Stomach (tissue), 8 donors: ENCODE measurements at regions not wholly inside any gene's neighbourhood (a gene's known extent, or its start where the extent isn't known, plus 50 kb on each side); places are given as distances from the start of the nearest gene placed in this dataset.
"Not testable (repeated sequence)": the region's sequence is repeated elsewhere in the genome, so short reads cannot be mapped to it uniquely, and the experiment has no call there.

ENCODE experiments used
- DNase-seq, 2 donors: peaks; one replicate each; pipeline versions ENCODE4 v3.0.0 to v3.0.0-alpha.2; 2013 to 2019
- H3K27ac ChIP-seq, 5 donors: fragments of 200-600 bp in 4 of 5; sonication (generic) in 4 of 5; one replicate each; pipeline ENCODE4 v1.5.1; 2013 to 2019; ENCODE audit warnings: mild to moderate bottlenecking in 1 of 5, moderate library complexity in 1 of 5
- H3K27me3 ChIP-seq, 3 donors: fragments of 200-600 bp; sonication (generic); one replicate each; pipeline ENCODE4 v1.5.1; 2017 to 2019; ENCODE audit warnings: mixed run types in 1 of 3
- H3K36me3 ChIP-seq, 4 donors: fragments of 200-600 bp; sonication (generic); 1 replicate in 3 of 4; 2 replicates in 1 of 4; pipeline ENCODE4 v1.5.1; 2016 to 2019
- H3K4me1 ChIP-seq, 4 donors: fragments of 200-600 bp; sonication (generic); one replicate each; pipeline ENCODE4 v1.5.1; 2016 to 2019
- H3K4me3 ChIP-seq, 4 donors: fragments of 200-600 bp; sonication (generic) in 3 of 4; one replicate each; pipeline ENCODE4 v1.5.1; 2016 to 2019; ENCODE audit warnings: mild to moderate bottlenecking in 1 of 4
- H3K9me3 ChIP-seq, 4 donors: fragments of 200-600 bp; sonication (generic); one replicate each; pipeline ENCODE4 v1.5.1; 2016 to 2019
- CTCF ChIP-seq, 7 experiments: fragments of 450-650 bp in 4 of 7; fragments of 200-600 bp in 3 of 7; sonication (generic) in 3 of 7; IDR thresholded peaks; one replicate each; pipeline ENCODE4 v1.5.1; 2016 to 2019; ENCODE audit warnings: antibody characterized with exemption in 7 of 7, control low read depth in 2 of 7, mild to moderate bottlenecking in 1 of 7
- EP300 ChIP-seq: sonication (generic); formaldehyde crosslinking; IDR thresholded peaks from one replicate; pipeline ENCODE4 v1.6.1; 2017; ENCODE audit warnings: antibody characterized with exemption
- POLR2A ChIP-seq, 4 donors: fragments of 450-650 bp; IDR thresholded peaks; one replicate each; pipeline ENCODE4 v1.6.1; 2016; ENCODE audit warnings: antibody characterized with exemption in 4 of 4, control low read depth in 2 of 4, mild to moderate bottlenecking in 1 of 4, moderate library complexity in 1 of 4
- POLR2AphosphoS5 ChIP-seq, 3 donors: sonication (generic); formaldehyde crosslinking; IDR thresholded peaks; one replicate each; pipeline ENCODE4 v1.6.1; 2016; ENCODE audit warnings: antibody characterized with exemption in 3 of 3
- WGBS, 5 donors: extraction: QIAGEN DNeasy Blood & Tissue Kit in 3 of 5; methylation state at CpG; one replicate each; pipeline versions ENCODE4 v1.1.5 to v1.1.7; 2013 to 2018; 5-methylcytosine and 5-hydroxymethylcytosine counted together
- intact Hi-C: fragments of 100-400 bp; cut with DNase I; formaldehyde crosslinking; loops from one replicate; pipeline ENCODE4 v1.15.1; 2023; ENCODE audit warnings: low total_unique reads
- donor health status: healthy with polysubstance abuse.
- donor health status: Bipolar disorder and iron deficiency.
- donor health status: healthy.

- H3K36me3 ChIP-seq, result no peaks in the 10 kb centered on the region
- no peak overlapping the region for H3K27ac ChIP-seq
- intact Hi-C loops, result no loop called here
- H3K27me3 ChIP-seq, result no peaks in the 10 kb centered on the region
- peaks cover 0 to 5% (median 0%) of the 10 kb centered on the region in 4 donors for H3K4me1 ChIP-seq
- H3K9me3 ChIP-seq, result peaks cover 0 to 12% (median 0%) of the 10 kb centered on the region in 4 donors
- DNase-seq, result no peak
- no peak overlapping the region for H3K4me3 ChIP-seq
- 72 to 86% (median 83%) methylated on average over 2 of the region's 2 CpGs for WGBS, 5 donors
- no peak for TF ChIP-seq POLR2AphosphoS5 (IDR thresholded peaks at IDR 0.05)
- no peak for TF ChIP-seq EP300
- TF ChIP-seq POLR2A (IDR thresholded peaks at IDR 0.05), result no peak
- no peak for TF ChIP-seq CTCF (IDR thresholded peaks at IDR 0.05)
These were observed 345.4 kb downstream of the NEBL start for GRCh38 chr10:20551761-20552160.

DNA sequence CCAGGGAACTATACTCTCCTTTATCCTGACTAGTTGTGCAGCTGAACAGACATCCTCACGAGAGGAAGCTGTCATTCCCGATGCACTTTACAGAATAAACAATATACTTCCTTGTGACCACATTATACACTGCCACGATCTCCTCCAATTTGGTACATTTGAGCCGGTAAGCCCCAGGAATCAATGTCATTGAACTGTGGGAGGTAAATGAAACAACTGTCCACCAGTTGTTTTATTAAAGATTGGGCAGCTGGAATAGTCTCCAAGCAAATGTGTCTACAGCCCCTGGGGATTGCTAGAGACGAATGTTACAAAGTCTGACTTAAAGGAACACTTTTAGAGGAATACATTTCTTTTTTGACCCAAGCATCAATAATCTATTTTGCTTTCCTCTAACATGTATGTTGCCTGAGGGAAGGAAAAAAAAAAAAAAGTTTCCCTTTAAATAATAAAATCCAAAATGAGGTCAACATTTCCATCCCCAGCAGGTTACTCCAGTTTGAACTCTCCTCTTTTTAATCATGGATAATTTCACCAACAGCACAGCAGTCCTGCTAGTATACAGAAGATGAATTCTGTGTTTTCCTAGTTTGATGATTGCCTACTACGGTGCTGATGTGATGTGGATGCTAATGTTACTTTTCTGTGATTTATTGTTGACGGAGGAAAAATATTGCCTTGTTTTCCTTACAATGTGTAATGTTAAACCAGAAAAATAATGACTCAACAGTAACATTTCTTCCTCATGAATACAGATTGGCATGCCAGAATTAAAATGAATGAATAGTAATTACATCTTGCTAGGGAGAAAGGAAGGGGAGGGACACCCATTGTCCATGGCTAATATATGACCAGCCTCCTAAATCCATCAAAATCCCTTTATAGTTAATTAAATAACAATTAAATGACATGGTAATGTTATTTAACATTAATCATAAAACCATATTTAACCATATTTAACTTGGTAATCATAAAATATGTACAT is 360.9 kb downstream of the NEBL start:
- Histone ChIP-seq H3K4me1 (no peaks in the 10 kb centered on the region), H3K4me3 (no peak overlapping the region), H3K27ac (no peak overlapping the region), H3K36me3 (no peaks in the 10 kb centered on the region), H3K9me3 (peaks cover 0 to 11% (median 2%) of the 10 kb centered on the region in 4 donors), H3K27me3 (no peaks in the 10 kb centered on the region)
- 61 to 74% (median 66%) methylated on average over 7 of the region's 7 CpGs for WGBS, 5 donors
- no peak for DNase-seq
- intact Hi-C loops, result no loop called here
- TF ChIP-seq EP300 (no peak), POLR2AphosphoS5 (IDR thresholded peaks at IDR 0.05) (no peak), POLR2A (IDR thresholded peaks at IDR 0.05) (no peak), CTCF (IDR thresholded peaks at IDR 0.05) (no peak)

- intact Hi-C loops, H3K4me1 ChIP-seq, H3K27me3 ChIP-seq, H3K4me3 ChIP-seq, DNase-seq, H3K27ac ChIP-seq, H3K36me3 ChIP-seq: not testable (repeated sequence)
- 77 to 92% (median 87%) methylated on average over 17 to 20 of the region's 20 CpGs for WGBS, 5 donors
- H3K9me3 ChIP-seq, result peaks cover 0 to 14% (median 2%) of the 10 kb centered on the region in 4 donors
These were observed 365.7 kb downstream of the NEBL start for GRCh38 chr10:20531241-20531883.

DNA sequence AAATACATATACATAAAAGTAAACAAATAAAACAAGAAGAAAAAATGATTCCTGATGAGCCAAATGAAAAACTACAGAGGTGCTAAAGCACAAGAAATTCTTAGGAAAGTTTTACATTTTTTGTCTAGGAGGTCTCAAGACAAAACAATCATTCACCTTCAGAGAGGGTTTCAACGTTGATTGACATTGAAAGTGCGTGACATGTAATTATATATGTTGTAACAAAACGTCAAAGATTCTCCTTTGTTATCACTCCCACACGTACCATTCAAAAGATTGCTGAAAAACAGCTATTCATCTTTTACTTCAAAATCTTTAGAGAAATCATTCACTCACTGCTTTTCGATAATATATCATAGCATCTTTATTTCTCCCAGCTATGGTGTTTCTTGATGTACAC is 375.9 kb downstream of the NEBL start:
- no peak for DNase-seq
- no peaks in the 10 kb centered on the region for H3K36me3 ChIP-seq
- WGBS, 5 donors, result 84 to 92% (median 87%) methylated on average over 5 of the region's 5 CpGs
- H3K9me3 ChIP-seq, result no peaks in the 10 kb centered on the region
- no peaks in the 10 kb centered on the region for H3K4me1 ChIP-seq
- TF ChIP-seq POLR2A (IDR thresholded peaks at IDR 0.05) (no peak), EP300 (no peak), CTCF (IDR thresholded peaks at IDR 0.05) (no peak), POLR2AphosphoS5 (IDR thresholded peaks at IDR 0.05) (no peak)
- H3K27me3 ChIP-seq, result no peaks in the 10 kb centered on the region
- no peak overlapping the region for H3K4me3 ChIP-seq
- no peak overlapping the region for H3K27ac ChIP-seq
- intact Hi-C loops, result no loop called here
